Gastrocnemius medialis (tissue), 4 donors: ENCODE measurements at regions not wholly inside any gene's neighbourhood (a gene's known extent, or its start where the extent isn't known, plus 50 kb on each side); places are given as distances from the start of the nearest gene placed in this dataset.

Experiments used
- ATAC-seq, 2 donors: fragments of 150-250 bp; one replicate each; pipeline ENCODE4 v1.9.1; 2016
- DNase-seq, 2 donors: peaks; one replicate each; pipeline ENCODE4 v3.0.0-alpha.2; 2019
- H3K27ac ChIP-seq, 4 donors: fragments of 200-600 bp; sonication (generic); 1 replicate in 1 of 4; 2 replicates in 3 of 4; pipeline ENCODE4 v1.5.1; 2016 to 2018; ENCODE audit warnings: mild to moderate bottlenecking in 2 of 4, moderate library complexity in 1 of 4
- H3K27me3 ChIP-seq, 3 donors: fragments of 200-600 bp; sonication (generic) in 2 of 3; 1 replicate in 1 of 3; 2 replicates in 2 of 3; pipeline versions ENCODE4 v1.5.1 to v1.6.0; 2016 to 2019; ENCODE audit warnings: mild to moderate bottlenecking in 1 of 3, moderate library complexity in 1 of 3
- H3K36me3 ChIP-seq, 2 donors: fragments of 200-600 bp; sonication (generic) in 1 of 2; one replicate each; pipeline ENCODE4 v1.5.1; 2017 to 2018
- H3K4me1 ChIP-seq, 2 donors: fragments of 200-600 bp; sonication (generic) in 1 of 2; one replicate each; pipeline ENCODE4 v1.5.1; 2016 to 2017; ENCODE audit warnings: mild to moderate bottlenecking in 2 of 2
- H3K4me3 ChIP-seq, 4 donors: fragments of 200-600 bp; sonication (generic) in 3 of 4; 1 replicate in 1 of 4; 2 replicates in 3 of 4; pipeline ENCODE4 v1.5.1; 2016 to 2019; ENCODE audit warnings: mild to moderate bottlenecking in 2 of 4
- H3K9me3 ChIP-seq, 3 donors: fragments of 200-600 bp; sonication (generic) in 2 of 3; 1 replicate in 1 of 3; 2 replicates in 2 of 3; pipeline ENCODE4 v1.5.1; 2016 to 2019
- POLR2A ChIP-seq, 2 donors: fragments of 450-650 bp; IDR thresholded peaks; one replicate each; pipeline ENCODE4 v1.6.1; 2017; ENCODE audit warnings: antibody characterized with exemption in 2 of 2, mild to moderate bottlenecking in 2 of 2, moderate library complexity in 2 of 2
- in situ Hi-C, 4 donors: fragments of 200-750 bp; cut with MboI; loops; one replicate each; pipeline versions ENCODE4 v1.15.0 to v1.8.0; 2017; ENCODE audit warnings: low sequenced_read_pairs in 4 of 4
- intact Hi-C: fragments of 100-400 bp; cut with DNase I; formaldehyde crosslinking; loops from one replicate; pipeline ENCODE4 v1.15.1; 2023; ENCODE audit warnings: low total_unique reads
- TF ChIP-seq, protein P1 (sequence below), 5 experiments: fragments of 450-650 bp in 3 of 5; fragments of 200-600 bp in 2 of 5; sonication (generic) in 2 of 5; IDR thresholded peaks in 4 of 5; conservative IDR thresholded peaks in 1 of 5; 1 replicate in 4 of 5; 2 replicates in 1 of 5; pipeline ENCODE4 v1.5.1; 2016 to 2019; ENCODE audit warnings: antibody characterized with exemption in 5 of 5, mild to moderate bottlenecking in 3 of 5, moderate library complexity in 3 of 5

- Histone ChIP-seq H3K4me3 (no peak overlapping the region), H3K36me3 (no peaks in the 10 kb centered on the region), H3K27me3 (no peaks in the 10 kb centered on the region), H3K27ac (no peak overlapping the region), H3K9me3 (no peaks in the 10 kb centered on the region), H3K4me1 (no peaks in the 10 kb centered on the region)
- in situ Hi-C loops: no loop called here
- intact Hi-C loops: no loop called here
- ATAC-seq: no peak
- TF ChIP-seq POLR2A (IDR thresholded peaks at IDR 0.05): no peak
- TF ChIP-seq, protein P1, sequence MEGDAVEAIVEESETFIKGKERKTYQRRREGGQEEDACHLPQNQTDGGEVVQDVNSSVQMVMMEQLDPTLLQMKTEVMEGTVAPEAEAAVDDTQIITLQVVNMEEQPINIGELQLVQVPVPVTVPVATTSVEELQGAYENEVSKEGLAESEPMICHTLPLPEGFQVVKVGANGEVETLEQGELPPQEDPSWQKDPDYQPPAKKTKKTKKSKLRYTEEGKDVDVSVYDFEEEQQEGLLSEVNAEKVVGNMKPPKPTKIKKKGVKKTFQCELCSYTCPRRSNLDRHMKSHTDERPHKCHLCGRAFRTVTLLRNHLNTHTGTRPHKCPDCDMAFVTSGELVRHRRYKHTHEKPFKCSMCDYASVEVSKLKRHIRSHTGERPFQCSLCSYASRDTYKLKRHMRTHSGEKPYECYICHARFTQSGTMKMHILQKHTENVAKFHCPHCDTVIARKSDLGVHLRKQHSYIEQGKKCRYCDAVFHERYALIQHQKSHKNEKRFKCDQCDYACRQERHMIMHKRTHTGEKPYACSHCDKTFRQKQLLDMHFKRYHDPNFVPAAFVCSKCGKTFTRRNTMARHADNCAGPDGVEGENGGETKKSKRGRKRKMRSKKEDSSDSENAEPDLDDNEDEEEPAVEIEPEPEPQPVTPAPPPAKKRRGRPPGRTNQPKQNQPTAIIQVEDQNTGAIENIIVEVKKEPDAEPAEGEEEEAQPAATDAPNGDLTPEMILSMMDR (IDR thresholded peaks at IDR 0.05 in 4 of 5, conservative IDR thresholded peaks at IDR 0.05 in 1 of 5): no peak
- no peak for DNase-seq
Observed at GRCh38 chr1:78765489-78765888, 115.9 kb downstream of the IFI44 start.

DNA sequence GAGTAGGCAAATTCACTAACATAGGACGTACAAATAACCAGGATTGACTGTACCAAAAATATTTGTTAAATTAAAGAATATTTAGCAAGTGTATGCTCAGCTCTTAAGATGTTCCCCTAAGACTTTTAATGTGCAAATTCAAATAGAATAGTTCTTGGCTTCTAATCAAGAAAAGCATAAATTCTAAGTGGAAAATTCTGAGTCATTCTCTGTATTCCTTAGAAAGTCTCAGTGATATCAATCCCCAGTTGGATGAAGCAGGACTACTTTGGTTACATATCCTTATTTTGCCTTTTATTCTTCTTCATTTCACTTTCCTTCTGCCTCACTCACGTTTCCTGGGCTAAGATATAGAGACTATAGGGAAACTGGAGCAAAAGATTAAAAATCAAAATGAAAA lies 130.2 kb downstream of the IFI44 start:
- Histone ChIP-seq H3K36me3 (no peaks in the 10 kb centered on the region), H3K4me3 (no peak overlapping the region), H3K4me1 (no peaks in the 10 kb centered on the region), H3K27ac (no peak overlapping the region), H3K27me3 (no peaks in the 10 kb centered on the region), H3K9me3 (no peaks in the 10 kb centered on the region)
- TF ChIP-seq, protein P1 (IDR thresholded peaks at IDR 0.05 in 4 of 5, conservative IDR thresholded peaks at IDR 0.05 in 1 of 5): no peak
- no peak for TF ChIP-seq POLR2A (IDR thresholded peaks at IDR 0.05)
- intact Hi-C loops: no loop called here
- ATAC-seq: no peak
- no peak for DNase-seq
- in situ Hi-C loops: no loop called here

DNA sequence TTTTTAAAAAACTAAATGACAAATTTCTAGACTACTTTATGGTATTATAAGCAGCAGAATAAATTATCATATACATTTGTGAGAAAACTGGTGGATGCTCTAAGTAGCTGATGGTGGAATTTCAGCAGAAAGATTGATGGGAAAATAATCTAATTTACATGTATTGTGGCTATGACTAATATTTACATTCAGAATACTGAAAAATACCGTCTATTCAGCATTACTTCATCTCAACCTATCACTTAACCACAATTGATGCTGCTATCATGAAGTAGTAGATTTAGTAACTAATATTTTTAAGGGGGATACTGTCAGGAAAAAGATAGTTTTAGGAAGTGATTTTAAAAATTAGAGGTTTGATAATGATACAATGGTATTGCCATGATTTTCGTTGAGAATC lies 137.9 kb downstream of the IFI44 start:
- Histone ChIP-seq H3K27me3 (no peaks in the 10 kb centered on the region), H3K4me3 (no peak overlapping the region), H3K4me1 (no peaks in the 10 kb centered on the region), H3K9me3 (no peaks in the 10 kb centered on the region), H3K36me3 (no peaks in the 10 kb centered on the region), H3K27ac (no peak overlapping the region)
- ATAC-seq: no peak
- in situ Hi-C loops (no loop called here), intact Hi-C loops (no loop called here)
- no peak for DNase-seq
- TF ChIP-seq POLR2A (IDR thresholded peaks at IDR 0.05): no peak
- TF ChIP-seq, protein P1 (IDR thresholded peaks at IDR 0.05 in 4 of 5, conservative IDR thresholded peaks at IDR 0.05 in 1 of 5): no peak

DNA sequence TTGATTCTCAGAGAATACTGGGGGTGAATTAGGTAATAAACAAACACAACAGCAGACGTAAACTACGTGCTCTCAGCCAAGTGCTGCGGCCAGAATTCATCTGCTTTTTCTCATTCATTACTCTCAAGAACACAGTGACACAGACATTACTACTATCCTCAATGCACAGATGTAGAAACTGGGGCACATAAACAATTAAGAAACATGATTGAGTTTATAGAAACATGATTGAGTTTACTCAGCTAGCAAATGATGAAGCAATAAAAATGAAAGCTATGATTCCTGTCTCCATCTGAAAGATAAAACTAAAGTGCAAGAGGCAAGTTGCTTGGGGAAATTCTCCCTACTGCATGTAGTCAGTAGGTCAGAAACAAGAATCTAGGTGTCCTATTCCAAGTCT lies 140.5 kb downstream of the IFI44 start:
- Histone ChIP-seq H3K4me3 (no peak overlapping the region), H3K36me3 (no peaks in the 10 kb centered on the region), H3K4me1 (no peaks in the 10 kb centered on the region), H3K9me3 (no peaks in the 10 kb centered on the region), H3K27me3 (no peaks in the 10 kb centered on the region), H3K27ac (no peak overlapping the region)
- in situ Hi-C loops (no loop called here), intact Hi-C loops (no loop called here)
- TF ChIP-seq POLR2A (IDR thresholded peaks at IDR 0.05): no peak
- TF ChIP-seq, protein P1 (IDR thresholded peaks at IDR 0.05 in 4 of 5, conservative IDR thresholded peaks at IDR 0.05 in 1 of 5): no peak
- ATAC-seq: no peak
- no peak for DNase-seq

DNA sequence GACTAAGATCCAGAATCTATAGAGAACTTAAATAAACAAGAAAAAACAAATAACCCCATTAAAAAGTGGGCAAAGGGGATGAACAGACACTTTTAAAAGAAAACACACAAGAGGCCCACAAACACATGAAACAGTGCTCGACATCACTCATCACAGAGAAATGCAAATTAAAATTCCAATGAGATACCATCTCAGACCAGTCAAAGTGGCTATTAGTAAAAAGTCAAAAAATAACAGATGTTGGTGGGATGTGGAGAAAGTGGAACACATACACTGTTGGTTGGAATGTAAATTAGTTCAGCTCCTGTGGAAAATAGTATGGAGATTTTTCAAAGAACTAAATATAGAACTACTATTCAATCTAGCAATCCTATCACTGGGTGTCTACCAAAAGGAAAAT lies 143.1 kb downstream of the IFI44 start:
- Histone ChIP-seq H3K4me1 (no peaks in the 10 kb centered on the region), H3K36me3 (no peaks in the 10 kb centered on the region), H3K27me3 (no peaks in the 10 kb centered on the region), H3K4me3 (no peak overlapping the region), H3K27ac (no peak overlapping the region), H3K9me3 (no peaks in the 10 kb centered on the region)
- in situ Hi-C loops (no loop called here), intact Hi-C loops (no loop called here)
- ATAC-seq (no peak), DNase-seq (no peak)
- TF ChIP-seq, protein P1 (IDR thresholded peaks at IDR 0.05 in 4 of 5, conservative IDR thresholded peaks at IDR 0.05 in 1 of 5): no peak
- no peak for TF ChIP-seq POLR2A (IDR thresholded peaks at IDR 0.05)
